ENCODE measurements at regions not wholly inside any gene's neighbourhood (a gene's known extent, or its start where the extent isn't known, plus 50 kb on each side); places are given as distances from the start of the nearest gene placed in this dataset.

DNA sequence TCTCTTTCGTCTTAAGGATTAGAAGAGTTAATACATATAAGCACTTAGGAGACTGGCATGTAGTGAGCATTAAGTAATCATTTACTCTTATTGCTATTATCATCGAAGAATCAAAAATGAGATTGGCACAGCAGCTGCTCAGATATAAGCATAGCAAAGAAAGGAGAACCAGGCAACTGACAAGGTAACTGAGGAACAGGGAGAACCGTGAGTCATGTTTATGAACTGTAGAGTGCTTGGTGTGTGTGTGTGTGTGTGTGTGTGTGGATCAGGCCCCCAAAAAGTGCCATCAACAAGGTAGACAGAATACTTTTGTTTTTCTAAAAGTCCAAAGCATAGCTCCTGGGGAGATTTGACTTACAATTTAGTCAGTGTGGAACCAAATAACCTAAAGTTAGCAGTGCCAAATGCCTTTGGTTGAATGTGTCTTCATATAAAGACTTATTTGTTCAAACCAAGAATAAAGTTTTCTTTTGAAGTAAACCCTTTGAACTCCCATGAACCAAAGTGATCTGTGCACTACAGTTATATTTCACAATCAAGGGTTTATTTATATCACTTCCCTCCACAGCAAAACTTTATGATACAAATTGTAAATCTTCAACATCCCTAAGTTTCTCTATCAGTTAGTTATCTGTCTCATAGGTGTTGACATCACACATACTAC, 660.6 kb downstream of the NYAP2 start:
- Histone ChIP-seq H3K27ac (ENCODE audit: low read length) (no peak overlapping the region), H3K36me3 (ENCODE audit: control insufficient read depth, insufficient read depth, low read length) (no peaks in the 10 kb centered on the region), H3K4me3 (ENCODE audit: low read depth in 2 of 2, low read length in 2 of 2) (no peak overlapping the region), H3K4me1 (ENCODE audit: control insufficient read depth, insufficient read depth, low read length) (no peaks in the 10 kb centered on the region), H3K27me3 (ENCODE audit: control insufficient read depth, insufficient read depth, low read length) (no peaks in the 10 kb centered on the region), H3K9me3 (ENCODE audit: control insufficient read depth, insufficient read depth, low read depth, low read length) (no peaks in the 10 kb centered on the region)
- TF ChIP-seq TCF7L2 (IDR thresholded peaks at IDR 0.05; ENCODE audit: low read depth, low read length): no peak
- no peak for TF ChIP-seq SIN3A (IDR thresholded peaks at IDR 0.05; ENCODE audit: borderline replicate concordance, insufficient read depth, low read depth, low read length)
- TF ChIP-seq, protein P1, sequence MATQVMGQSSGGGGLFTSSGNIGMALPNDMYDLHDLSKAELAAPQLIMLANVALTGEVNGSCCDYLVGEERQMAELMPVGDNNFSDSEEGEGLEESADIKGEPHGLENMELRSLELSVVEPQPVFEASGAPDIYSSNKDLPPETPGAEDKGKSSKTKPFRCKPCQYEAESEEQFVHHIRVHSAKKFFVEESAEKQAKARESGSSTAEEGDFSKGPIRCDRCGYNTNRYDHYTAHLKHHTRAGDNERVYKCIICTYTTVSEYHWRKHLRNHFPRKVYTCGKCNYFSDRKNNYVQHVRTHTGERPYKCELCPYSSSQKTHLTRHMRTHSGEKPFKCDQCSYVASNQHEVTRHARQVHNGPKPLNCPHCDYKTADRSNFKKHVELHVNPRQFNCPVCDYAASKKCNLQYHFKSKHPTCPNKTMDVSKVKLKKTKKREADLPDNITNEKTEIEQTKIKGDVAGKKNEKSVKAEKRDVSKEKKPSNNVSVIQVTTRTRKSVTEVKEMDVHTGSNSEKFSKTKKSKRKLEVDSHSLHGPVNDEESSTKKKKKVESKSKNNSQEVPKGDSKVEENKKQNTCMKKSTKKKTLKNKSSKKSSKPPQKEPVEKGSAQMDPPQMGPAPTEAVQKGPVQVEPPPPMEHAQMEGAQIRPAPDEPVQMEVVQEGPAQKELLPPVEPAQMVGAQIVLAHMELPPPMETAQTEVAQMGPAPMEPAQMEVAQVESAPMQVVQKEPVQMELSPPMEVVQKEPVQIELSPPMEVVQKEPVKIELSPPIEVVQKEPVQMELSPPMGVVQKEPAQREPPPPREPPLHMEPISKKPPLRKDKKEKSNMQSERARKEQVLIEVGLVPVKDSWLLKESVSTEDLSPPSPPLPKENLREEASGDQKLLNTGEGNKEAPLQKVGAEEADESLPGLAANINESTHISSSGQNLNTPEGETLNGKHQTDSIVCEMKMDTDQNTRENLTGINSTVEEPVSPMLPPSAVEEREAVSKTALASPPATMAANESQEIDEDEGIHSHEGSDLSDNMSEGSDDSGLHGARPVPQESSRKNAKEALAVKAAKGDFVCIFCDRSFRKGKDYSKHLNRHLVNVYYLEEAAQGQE (IDR thresholded peaks at IDR 0.05; ENCODE audit: insufficient read depth in 1 of 2, low read depth in 2 of 2, low read length in 1 of 2): no peak
- no peak for TF ChIP-seq POLR2AphosphoS5 (IDR thresholded peaks at IDR 0.05; ENCODE audit: low read depth, low read length)
- TF ChIP-seq CTCF (IDR thresholded peaks at IDR 0.05): no peak
- in situ Hi-C loops (cut with HindIII; ENCODE audit: low pct_unique_long_range_greater_than_20kb, low sequenced_read_pairs): no loop called here
- DNase-seq (ENCODE audit: low read depth, low spot score) (no peak), ATAC-seq (no peak)
- ChIA-PET POLR2A (no interaction called here), CTCF (no interaction called here)
- BruUV-seq (replicated peaks): no TSS peak
- intact Hi-C loops (cut with micrococcal nuclease; ENCODE audit: unreplicated experiment): no loop called here

- ChIA-PET CTCF (no interaction called here), POLR2A (no interaction called here)
- no TSS peak for BruUV-seq (replicated peaks)
- H3K36me3 ChIP-seq (ENCODE audit: control insufficient read depth, insufficient read depth, low read length): no peaks in the 10 kb centered on the region
- in situ Hi-C loops (cut with HindIII; ENCODE audit: low pct_unique_long_range_greater_than_20kb, low sequenced_read_pairs) (no loop called here), intact Hi-C loops (cut with micrococcal nuclease; ENCODE audit: unreplicated experiment) (no loop called here)
- no peaks in the 10 kb centered on the region for H3K4me1 ChIP-seq (ENCODE audit: control insufficient read depth, insufficient read depth, low read length)
- DNase-seq (ENCODE audit: low read depth, low spot score): no peak
- no peak overlapping the region for H3K4me3 ChIP-seq (ENCODE audit: low read depth in 2 of 2, low read length in 2 of 2)
- ATAC-seq: no peak
- TF ChIP-seq, protein P1 (IDR thresholded peaks at IDR 0.05; ENCODE audit: insufficient read depth in 1 of 2, low read depth in 2 of 2, low read length in 1 of 2): no peak
- TF ChIP-seq SIN3A (IDR thresholded peaks at IDR 0.05; ENCODE audit: borderline replicate concordance, insufficient read depth, low read depth, low read length) (no peak), POLR2AphosphoS5 (IDR thresholded peaks at IDR 0.05; ENCODE audit: low read depth, low read length) (no peak), CTCF (IDR thresholded peaks at IDR 0.05) (no peak), TCF7L2 (IDR thresholded peaks at IDR 0.05; ENCODE audit: low read depth, low read length) (no peak)
- no peaks in the 10 kb centered on the region for H3K9me3 ChIP-seq (ENCODE audit: control insufficient read depth, insufficient read depth, low read depth, low read length)
- no peak overlapping the region for H3K27ac ChIP-seq (ENCODE audit: low read length)
- H3K27me3 ChIP-seq (ENCODE audit: control insufficient read depth, insufficient read depth, low read length): no peaks in the 10 kb centered on the region
These were observed 658.4 kb downstream of the NYAP2 start for GRCh38 chr2:226057914-226058313.

Measured in Panc1 (cell line).